ENCODE measurements at regions not wholly inside any gene's neighbourhood (a gene's known extent, or its start where the extent isn't known, plus 50 kb on each side); places are given as distances from the start of the nearest gene placed in this dataset.

DNA sequence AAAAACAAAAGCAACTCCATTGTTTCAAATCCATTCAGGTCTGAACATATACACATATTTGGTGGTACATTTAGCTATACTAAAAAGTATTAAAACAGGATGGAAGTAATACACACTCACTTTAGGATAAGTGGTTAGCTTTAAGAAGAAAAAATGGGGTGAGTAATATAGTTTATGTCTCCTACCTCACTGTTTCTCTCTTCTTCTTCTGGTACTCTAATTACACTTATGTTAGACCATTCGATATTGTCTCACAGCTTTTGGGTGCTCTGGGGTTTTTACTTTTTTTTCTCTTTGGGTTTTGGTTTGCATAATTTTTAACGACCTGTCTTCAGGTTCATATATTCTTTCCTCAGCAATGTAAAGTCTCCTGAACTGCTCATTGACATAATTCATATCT, 75.4 kb upstream of the AKAP13 start:
- TF ChIP-seq EP300 (IDR thresholded peaks at IDR 0.05) = no peak
- TF ChIP-seq, protein P1, sequence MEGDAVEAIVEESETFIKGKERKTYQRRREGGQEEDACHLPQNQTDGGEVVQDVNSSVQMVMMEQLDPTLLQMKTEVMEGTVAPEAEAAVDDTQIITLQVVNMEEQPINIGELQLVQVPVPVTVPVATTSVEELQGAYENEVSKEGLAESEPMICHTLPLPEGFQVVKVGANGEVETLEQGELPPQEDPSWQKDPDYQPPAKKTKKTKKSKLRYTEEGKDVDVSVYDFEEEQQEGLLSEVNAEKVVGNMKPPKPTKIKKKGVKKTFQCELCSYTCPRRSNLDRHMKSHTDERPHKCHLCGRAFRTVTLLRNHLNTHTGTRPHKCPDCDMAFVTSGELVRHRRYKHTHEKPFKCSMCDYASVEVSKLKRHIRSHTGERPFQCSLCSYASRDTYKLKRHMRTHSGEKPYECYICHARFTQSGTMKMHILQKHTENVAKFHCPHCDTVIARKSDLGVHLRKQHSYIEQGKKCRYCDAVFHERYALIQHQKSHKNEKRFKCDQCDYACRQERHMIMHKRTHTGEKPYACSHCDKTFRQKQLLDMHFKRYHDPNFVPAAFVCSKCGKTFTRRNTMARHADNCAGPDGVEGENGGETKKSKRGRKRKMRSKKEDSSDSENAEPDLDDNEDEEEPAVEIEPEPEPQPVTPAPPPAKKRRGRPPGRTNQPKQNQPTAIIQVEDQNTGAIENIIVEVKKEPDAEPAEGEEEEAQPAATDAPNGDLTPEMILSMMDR (IDR thresholded peaks at IDR 0.05) = no peak
